Fibroblast of pulmonary artery (primary cell): ENCODE measurements at regions not wholly inside any gene's neighbourhood (a gene's known extent, or its start where the extent isn't known, plus 50 kb on each side); places are given as distances from the start of the nearest gene placed in this dataset.

Experiments used
- DNase-seq: peaks from one replicate; pipeline ENCODE4 v3.0.0-alpha.2; 2010; ENCODE audit warnings: low read depth
- H3K4me3 ChIP-seq: replicated peaks from 2 replicates; pipeline ENCODE4 v1.5.1; 2011; ENCODE audit warnings: low read depth, mild to moderate bottlenecking, control low read depth, low read length, moderate library complexity
- CTCF ChIP-seq: IDR thresholded peaks from 2 replicates; pipeline ENCODE4 v1.5.1; 2011; ENCODE audit warnings: mild to moderate bottlenecking, control low read depth, low read length, inconsistent platforms; ENCODE audit errors: missing control alignments

- H3K4me3 ChIP-seq = no peak overlapping the region
- DNase-seq = no peak
- no peak for TF ChIP-seq CTCF
Observed at GRCh38 chr18:46405832-46406538, 251.0 kb downstream of the LOXHD1 start.

DNA sequence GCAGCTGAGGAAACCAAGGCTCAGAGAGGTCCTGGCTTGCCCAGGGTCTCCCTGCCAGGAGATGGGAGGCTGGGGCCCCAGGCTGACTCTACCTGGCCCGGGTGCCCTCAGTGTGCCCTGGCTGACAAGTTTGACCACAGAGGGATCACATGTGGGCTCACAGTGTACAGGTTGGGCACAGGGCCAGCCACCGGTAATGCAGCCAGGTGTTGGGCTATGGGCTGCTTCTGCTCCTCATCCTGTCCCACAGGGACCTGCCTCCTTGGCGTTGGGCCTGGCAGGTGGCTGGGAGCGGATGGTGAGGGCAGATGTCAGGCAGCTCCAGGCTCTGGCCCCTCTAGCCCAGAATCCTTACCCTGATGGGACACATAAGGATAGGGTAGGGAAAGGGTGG lies 250.5 kb downstream of the LOXHD1 start:
- H3K4me3 ChIP-seq = no peak overlapping the region
- TF ChIP-seq CTCF = no peak
- no peak for DNase-seq

GRCh38 chr18:46407486-46408166 lies 249.4 kb downstream of the LOXHD1 start:
- H3K4me3 ChIP-seq = no peak overlapping the region
- DNase-seq = no peak
- TF ChIP-seq CTCF = no peak

DNA sequence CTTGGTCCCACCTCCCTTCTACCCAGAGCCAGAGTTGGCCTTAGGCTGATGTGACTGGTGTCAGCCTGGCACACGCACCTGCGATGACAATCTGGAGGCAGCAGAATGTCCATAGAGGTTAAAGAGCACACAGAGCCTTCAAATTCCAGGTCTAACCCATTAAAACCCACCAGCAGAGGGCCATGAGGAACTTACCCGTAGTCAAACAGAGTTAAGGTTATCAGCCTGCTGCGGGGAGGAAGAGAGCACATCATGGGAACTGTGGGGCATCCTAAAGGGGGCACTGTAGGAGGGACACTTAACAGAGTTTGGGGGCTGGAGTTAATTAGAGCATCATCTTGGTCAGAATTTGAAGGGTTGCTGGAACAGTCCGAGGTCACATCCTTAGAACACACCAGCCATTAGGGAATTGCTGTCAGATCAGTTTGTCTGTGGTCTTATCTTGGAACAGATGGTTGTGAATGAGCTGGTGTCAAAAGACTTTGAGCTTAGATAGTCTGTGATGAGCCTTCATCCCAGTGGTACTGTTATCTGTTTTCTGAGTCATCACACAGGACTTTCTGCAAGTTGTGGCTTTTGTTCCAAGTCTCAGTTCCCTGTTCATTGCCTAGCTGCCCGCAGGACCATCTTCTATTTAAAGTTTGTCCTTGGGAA lies 248.6 kb downstream of the LOXHD1 start:
- TF ChIP-seq CTCF = no peak
- no peak for DNase-seq
- H3K4me3 ChIP-seq = no peak overlapping the region

GRCh38 chr18:46411191-46411828 lies 245.7 kb downstream of the LOXHD1 start:
- TF ChIP-seq CTCF = no peak
- no peak for DNase-seq
- H3K4me3 ChIP-seq = no peak overlapping the region

GRCh38 chr18:46411867-46412690 lies 244.9 kb downstream of the LOXHD1 start:
- no peak for TF ChIP-seq CTCF
- no peak overlapping the region for H3K4me3 ChIP-seq
- no peak for DNase-seq
